ENCODE measurements at regions not wholly inside any gene's neighbourhood (a gene's known extent, or its start where the extent isn't known, plus 50 kb on each side); places are given as distances from the start of the nearest gene placed in this dataset.

GRCh38 chr10:80025281-80025680 is 53.2 kb upstream of the TMEM254 start:
- TF ChIP-seq POLR2A (IDR thresholded peaks at IDR 0.05) (no peak), CTCF (IDR thresholded peaks at IDR 0.05) (no peak)
